ENCODE measurements at regions not wholly inside any gene's neighbourhood (a gene's known extent, or its start where the extent isn't known, plus 50 kb on each side); places are given as distances from the start of the nearest gene placed in this dataset.
"Not testable (repeated sequence)": the region's sequence is repeated elsewhere in the genome, so short reads cannot be mapped to it uniquely, and the experiment has no call there.

DNA sequence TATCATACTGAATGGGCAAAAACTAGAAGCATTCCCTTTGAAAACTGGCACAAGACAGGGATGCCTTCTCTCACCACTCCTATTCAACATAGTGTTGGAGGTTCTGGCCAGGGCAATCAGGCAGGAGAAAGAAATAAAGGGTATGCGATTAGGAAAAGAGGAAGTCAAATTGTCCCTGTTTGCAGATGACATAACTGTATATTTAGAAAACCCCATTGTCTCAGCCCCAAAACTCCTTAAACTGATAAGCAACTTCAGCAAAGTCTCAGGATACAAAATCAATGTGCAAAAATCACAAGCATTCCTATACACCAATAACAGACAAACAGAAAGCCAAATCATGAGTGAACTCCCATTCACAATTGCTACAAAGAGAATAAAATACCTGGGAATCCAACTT is 52.5 kb upstream of the CCDC71L start:
- not testable (repeated sequence) for DNase-seq

DNA sequence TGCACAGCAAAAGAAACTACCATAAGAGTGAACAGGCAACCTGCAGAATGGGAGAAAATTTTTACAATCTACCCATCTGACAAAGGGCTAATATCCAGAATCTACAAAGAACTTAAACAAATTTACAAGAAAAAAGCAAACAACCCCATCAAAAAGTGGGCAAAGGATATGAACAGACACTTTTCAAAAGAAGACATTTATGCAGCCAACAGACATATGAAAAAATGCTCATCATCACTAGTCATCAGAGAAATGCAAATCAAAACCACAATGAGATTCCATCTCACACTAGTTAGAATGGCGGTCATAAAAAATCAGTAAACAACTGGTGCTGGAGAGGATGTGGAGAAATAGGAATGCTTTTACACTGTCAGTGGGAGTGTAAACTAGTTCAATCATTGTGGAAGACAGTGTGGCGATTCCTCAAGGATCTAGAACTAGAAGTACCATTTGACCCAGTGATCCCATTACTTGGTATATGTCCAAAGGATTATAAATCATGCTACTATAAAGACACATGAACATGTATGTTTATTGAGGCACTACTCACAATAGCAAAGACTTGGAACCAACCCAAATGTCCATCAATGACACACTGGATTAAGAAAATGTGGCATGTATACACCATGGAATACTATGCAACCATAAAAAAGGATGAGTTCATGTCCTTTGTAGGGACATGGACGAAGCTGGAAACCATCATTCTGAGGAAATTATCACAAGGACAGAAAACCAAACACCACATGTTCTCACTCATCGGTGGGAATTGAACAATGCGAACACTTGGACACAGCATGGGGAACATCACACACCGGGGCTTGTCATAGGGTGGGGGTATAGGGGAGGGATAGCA is 53.9 kb upstream of the CCDC71L start:
- not testable (repeated sequence) for DNase-seq

DNA sequence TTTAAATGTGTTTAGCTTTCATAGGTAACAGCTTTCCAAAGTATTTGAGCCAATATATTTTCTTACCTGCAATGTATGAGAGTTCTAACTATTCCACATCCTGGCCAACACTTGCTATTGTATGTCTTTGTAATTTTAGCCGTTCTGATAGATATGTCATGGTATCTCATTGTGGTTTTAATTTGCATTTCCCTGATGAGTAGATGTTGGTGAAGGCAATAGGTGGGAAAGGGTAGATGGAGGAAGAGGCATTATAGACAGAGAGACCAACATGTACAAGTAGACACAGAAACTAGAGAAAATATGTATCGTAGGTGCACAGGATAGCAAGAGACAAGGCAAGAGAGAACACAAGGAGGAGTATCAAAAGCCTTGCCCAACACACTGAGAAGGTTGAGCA is 54.8 kb upstream of the CCDC71L start:
- DNase-seq: no peak

DNA sequence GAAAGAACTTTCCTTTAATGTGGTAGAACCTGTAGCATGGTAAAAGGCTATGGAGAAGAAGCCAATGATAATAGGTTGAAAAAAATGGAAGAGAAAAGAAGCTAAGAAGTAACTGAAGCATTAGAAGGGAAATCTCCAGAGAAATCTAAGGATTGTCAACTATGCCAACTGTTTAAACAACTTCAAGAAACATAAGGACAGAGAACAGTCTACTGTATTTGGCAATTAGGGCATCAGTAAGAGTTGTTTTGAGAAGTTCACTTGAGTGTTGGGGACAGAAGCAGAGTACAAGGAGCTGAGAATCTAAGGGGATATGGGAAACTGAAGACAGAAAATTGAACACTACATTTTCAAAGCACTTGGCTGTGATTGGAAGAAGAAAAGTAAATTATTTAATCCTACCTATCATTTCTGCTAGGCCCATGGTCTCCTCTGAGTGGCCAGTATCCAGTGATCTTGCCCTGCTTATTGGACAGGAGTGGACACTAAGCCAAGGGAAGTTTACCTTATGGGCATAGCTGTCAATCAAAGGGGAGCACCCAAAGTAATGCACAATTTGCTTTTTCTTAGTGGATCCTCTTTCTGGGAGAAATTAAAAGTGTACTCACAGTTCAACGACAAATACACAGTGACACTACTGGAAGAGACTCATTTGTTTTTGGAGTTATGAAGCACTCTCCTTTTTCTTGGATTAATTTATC is 56.4 kb upstream of the CCDC71L start:
- no peak for DNase-seq

DNA sequence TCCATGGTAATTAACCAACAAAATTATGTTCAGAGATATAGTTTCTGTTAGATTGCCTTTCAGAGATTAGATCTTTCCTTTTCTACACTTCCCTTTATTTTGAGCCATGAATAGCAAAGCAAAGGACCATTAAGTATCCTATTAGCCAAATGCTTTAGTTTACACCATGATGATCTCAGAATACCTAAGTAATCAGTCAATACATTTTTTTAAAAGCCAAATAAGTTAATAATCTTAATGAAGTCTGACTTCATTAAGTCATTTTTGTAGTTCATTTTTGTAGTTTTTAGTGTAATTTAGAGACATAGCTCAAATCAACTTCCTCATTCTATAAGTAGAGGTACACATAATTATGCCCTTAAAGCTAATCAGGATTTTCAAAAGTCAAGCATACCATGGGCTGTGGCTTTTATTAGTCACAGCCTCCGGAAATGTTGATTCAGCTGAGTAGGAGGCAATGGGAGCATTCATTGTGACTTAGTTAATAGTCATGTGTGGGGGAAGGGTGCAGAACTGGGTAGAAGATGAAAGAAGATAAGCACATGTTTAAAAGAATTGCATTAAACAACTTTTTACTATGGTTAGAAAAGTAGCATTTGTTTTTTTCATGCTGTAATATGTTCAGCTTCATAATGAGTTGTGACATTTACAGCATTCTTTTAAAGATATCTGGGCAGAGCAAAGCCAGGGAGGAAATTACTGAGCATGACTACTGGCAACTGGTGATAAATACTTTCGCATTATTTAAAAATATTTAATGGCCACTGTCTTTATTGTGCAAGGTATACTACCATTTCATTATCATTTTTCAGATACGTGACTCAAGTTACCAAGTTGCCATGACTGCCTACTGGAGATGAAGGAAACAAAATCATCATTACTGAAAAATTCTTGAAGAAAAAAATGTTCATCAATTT is 57.3 kb upstream of the CCDC71L start:
- DNase-seq: peak; percentile 39

DNA sequence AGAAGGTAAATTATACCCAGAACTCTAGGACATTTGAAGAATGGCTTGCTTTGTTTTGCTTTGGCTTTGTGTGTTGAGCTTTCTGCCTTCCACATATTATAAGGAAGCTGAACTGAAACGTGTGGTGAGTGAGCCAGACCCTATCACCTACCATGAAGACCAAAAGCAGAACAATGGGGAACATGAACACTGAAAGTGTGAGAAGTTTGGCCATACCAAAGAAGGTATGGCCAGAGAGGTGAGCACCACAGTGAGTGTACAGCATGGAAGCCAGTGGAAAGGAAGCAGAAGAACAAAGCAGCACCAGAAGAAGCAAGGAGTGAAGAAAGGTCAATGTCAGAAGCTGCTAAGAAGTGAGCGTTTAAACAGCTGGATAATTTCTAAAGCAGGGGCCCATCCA is 59.7 kb upstream of the CCDC71L start:
- no peak for DNase-seq

DNA sequence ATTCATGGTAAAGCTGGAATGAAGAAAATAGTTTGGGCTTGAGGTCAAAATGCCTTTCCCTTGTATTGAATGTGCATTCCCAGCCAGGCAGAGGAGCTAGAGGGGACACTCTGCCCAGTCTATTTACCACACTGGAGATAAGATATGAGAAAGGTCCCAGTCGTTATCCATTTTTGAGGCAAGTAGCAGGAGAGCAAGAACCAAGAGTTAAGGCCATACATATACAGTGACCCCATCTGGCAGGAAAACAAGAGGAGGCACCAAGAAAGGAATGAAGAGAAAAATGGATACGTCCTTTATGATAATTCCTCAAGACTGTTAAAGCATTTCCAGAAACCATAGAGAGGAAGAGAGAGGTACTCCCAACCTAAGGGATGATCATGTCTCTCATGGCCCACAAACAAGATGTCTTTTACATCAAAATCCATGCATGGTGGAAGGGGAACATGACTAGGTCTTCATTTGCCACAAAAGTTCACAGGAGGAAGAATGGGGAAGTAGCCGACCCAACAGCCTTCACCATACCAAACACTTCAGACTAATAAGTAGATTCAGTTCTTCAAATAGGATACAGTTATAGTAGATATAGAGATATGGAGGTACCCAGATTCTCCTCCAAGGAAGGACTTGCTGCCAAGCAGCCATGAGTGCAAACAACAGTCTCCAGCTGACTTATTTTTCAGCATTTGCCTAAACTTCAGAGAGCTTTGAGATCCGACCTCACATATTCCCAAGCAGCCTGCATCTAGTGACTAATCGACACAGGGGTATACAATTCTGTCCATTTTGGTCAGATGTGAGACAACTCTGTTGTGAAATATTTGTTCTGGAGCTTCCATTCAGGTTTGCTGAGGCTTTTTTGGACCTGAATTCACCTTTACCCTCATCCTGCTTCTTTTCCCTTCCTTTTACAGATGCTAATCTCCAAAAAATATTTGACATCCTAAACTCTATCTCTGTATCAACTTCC is 61.1 kb upstream of the CCDC71L start:
- no peak for DNase-seq

DNA sequence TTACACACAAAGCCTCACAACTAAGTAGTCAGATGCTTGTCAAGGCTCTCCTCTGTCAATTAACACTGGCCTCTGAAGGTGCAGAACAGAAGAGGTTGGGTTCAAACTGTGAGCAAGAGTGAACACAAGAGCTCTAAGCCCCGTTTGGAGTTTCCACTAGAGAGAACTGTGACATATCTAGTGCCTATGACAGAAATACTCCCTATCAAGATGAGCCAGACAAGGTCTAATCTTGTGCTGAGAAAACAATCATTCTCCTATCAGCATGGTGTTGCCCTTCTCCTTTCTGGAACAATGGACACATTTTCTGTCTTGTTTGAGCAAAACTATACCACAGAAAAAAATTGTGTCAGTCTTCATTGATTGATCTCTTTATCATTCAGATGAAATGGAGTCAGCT is 62.4 kb upstream of the CCDC71L start:
- DNase-seq: no peak

DNA sequence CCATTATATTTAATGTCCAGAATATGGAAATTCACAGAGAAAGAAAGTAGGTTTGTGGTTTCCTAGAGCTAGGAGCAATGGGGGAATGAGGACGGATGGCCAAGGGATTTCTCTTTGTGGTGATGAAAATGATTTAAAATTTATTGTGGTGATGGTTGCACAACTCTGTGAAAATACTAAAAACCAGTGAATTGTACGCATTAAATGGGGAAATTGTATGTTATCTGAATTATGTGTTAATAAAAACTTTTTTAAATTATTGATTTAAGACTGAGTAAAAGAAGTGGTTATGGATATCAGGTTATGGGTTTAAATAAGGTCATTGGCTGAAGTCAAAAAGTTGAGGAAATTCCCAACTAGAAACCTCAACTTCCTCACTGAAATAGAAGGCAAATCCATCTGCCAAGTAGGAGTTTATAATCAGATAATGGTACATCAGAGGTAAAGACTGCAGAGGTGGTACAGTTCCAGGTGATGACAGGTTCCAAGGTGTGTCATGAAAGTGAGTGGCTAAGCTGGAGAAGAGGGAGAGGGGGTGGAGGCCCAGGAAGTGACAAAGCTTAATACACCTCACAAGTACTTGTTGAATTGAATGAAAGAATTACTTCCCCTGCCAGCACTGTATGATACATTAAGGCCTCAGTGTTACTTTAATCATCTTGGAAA is 68.9 kb upstream of the CCDC71L start:
- DNase-seq: no peak

DNA sequence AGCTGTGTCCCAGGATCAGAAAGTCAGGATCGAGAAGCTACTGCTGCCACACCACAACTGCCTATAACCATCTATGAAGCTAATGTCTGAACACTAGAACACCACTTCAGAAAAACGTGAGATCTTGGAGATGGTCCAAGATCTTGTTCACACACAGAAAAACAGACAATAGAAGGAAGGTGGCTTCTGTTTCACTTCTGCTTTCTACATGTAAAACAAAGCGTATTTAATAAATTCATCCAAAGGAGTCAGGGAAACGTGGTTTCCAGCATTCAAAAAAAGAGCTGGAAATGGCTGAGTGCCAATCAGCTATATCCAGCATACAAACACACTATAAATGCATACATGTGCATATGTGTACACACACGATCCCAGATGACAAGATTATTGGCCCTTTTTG is 70.2 kb upstream of the CCDC71L start:
- no peak for DNase-seq

DNA sequence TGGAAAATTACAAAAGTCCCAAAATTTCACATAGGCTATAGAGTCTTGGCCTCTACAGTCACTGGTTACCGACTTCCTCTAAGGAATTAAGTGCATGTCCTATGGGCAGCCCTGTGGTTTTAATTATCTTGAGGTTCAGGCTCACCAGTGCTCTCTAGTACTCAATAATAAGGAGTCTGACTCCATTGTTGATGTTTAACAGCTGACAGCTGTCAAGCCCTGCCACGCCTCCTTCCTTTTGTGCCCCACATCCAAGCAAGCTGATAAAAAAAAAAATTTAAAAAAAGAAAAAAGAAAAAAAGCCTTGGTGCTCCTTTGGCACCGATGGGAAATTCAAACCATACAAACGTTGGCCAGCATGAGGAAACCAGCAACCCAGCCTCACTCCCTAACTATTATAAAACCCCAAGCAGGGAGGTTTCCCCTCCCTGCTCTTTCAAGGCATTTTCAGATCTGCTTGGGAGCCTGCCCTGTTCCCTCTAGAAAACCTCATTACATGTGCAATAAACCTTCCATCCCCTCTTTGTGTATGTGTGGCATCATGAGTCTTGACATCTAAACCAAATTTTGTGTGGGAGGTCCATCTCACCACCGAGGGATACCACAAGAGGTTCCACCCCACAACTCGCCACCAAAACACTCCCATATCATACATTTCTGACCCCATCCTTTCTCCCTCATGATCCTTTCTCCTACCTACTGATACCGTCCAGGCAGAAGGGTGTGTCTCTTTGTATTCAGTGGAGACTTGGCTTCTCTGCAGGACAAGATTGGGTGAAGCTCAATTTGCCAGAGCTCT is 70.9 kb upstream of the CCDC71L start:
- DNase-seq: no peak

DNA sequence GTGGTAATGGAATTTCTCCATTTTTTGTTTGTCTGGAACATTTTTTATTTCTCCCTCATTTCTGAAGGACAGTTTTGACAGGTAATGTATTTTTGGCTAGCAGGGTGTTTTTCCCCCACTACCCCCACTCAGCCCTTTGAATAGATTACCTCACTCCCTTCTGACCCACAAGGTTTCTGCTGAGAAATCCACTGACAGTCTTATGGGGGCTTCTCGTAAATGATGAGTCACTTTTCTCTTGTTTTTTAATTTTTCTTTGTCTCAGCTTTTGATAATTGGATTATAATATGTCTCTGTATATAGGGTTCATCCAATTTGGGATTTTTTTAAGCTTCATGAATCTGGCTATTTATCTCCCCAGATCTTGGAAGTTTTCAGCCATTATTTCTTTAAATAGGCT is 74.7 kb upstream of the CCDC71L start:
- no peak for DNase-seq

DNA sequence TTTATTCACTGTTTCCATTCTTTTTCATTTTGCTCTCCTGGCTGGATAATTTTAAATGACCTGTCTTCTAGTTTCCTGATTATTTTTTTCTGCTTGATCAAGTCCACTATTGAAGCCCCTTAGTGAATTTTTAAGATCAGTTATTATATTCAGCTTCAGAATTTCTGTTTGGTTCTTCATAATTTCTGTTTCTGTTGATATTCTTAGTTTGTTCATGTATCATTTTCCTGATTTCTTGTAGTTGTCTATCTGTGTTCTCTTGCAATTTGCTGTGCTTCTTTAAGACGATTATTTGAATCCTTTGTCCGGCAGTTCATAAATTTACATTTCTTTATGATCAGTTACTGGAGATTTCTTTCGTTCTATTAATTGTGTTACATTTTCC is 75.2 kb upstream of the CCDC71L start:
- no peak for DNase-seq

DNA sequence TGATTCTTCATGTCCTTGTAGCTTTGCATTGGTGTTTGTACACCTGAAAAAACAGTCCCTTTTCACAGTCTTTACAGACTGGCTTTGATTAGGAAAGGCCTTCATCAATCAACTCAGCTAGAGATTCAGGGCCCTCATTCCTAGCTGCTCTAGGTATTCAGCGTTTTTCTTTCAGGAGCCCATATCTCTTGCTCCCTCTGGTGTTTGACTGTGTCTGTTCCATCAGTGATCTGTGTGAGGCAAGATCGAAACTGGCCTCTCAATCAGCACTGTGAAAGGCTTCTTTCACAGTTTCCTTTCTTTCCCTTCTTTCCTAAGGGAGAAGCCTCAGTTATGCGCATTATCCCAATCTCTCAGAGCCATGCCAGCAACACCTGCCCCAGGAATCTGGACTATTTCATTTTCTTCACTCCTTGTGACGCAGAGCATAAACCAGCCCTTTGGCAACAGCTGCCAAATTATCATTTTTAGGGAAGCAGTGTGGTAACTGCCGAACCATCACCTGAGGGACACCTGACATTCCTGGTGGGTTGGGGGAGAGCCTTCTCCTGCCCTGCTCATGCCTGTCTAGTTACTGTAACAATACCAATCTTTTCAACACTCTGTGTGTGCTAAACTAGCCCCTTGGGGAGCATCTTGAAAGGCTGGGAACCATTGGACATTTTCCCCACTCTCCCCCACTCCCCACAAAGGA is 75.7 kb upstream of the CCDC71L start:
- peak; percentile 13 for DNase-seq

DNA sequence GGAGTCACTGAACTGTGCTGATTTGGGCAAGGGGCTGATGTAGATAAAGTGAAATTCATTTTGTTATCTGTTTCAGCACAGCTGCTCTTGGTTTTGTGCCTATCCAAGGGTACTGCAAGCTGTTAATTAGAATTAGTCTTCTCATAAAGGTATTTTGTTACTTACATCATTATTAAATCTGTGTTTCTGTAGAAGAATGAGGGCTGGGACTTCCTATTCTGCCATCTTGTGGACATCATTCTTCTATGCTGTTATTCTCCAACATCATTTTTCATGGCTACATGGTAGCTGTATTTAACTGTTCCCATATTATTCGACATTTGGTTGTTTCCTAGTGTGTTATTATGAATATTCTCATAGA is 76.2 kb upstream of the CCDC71L start:
- DNase-seq: no peak

DNA sequence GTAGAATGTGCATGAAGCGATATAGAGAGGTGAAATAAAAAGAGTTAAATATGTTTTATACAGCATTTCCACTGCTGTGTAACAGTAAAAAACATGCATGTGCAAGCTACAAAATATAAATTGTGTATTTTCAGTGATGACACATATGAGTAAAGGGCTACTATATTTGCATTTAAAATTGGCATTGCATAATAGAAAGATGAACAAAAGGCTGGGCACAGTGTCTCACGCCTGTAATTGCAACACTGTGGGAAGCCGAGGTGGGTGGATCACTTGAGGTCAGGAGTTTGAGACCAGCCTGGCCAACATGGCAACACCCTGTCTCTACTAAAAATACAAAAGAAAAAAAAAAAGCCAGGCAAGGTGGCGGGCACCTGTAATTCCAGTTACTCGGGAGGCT is 79.8 kb upstream of the CCDC71L start:
- no peak for DNase-seq

DNA sequence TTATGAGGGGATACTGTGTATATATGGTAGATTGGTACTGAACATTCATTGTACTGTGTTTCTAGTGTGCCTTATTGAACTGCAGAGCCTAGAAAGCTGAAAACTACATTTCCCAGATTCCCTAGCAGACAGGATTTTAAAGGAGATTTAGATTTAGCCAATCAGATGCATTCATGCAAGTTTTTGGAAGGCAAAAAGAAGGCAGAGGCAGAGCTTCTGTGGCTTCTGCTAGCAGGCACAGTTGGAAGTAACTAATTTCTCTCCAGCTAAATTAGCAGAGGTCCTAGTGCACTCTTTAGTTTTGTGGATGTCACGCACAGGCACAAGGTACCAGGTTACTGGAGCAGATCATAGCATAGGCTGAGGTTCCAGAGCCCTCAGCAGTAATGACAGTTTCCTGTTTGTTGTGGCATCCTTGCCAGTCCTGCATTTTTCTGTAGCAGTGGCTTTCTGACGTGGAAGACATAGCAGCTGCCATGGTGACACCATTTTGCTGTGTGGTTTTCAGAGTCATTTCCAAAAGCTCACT is 83.7 kb upstream of the CCDC71L start:
- no peak for DNase-seq

DNA sequence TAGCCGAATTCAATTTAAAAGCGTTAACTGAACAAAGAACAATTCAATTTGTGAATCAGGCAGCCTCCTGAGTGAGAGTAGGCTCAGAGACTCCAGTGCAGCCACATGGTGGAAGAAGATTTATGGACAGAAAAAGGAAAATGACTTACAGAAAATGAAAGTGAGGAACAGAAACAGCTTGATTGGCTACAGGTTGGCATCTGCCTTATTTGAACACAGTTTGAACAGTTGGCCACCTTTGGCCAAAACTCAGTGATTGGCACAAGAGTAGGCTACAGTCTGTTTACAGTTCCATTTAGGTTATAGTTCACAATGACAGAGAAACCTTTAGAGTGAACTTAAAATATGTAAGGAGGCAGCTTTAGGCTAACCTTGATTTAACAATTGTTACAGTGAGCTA is 86.3 kb upstream of the CCDC71L start:
- not testable (repeated sequence) for DNase-seq

DNA sequence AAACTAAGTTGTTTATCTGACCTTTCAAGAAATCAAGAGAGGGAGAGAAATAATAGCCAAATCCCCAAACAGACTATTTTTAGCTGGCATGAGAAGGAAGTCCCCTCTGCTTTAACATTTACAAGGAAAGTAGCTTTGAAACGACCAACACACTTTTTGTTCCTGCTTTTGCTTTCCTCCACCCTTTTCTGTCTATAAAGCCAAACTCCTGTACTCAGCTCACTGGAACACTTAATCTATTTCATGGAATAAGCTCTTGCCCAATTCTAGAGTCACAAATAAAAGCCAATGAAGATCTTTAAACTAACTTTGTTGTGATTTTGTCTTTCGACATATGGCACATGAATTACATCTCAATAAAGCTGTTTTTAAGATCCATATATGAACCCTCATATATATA is 86.8 kb upstream of the CCDC71L start:
- DNase-seq: no peak

DNA sequence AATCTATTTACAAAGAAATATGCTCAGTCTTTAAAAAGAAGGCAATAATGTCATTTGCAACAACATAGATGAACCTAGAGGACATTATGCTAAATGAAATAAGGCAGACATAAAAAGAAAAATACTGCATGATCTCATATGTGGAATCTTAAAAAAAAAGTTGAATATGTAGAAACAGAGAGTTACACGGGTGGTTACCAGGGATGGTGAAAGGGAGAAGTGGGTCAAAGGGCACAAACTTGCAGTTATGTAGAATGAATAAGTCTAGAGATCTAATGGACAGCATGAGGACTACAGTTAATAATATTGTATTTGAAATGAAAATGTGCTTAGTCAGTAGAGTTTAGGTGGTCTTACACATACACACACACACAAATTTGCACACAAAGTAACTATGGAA is 88.2 kb upstream of the CCDC71L start:
- DNase-seq: no peak
